ENCODE measurements at regions not wholly inside any gene's neighbourhood (a gene's known extent, or its start where the extent isn't known, plus 50 kb on each side); places are given as distances from the start of the nearest gene placed in this dataset.
"Not testable (repeated sequence)": the region's sequence is repeated elsewhere in the genome, so short reads cannot be mapped to it uniquely, and the experiment has no call there.

GRCh38 chr4:30838331-30838730 lies 118.2 kb downstream of the PCDH7 start:
- DNase-seq: no peak

DNA sequence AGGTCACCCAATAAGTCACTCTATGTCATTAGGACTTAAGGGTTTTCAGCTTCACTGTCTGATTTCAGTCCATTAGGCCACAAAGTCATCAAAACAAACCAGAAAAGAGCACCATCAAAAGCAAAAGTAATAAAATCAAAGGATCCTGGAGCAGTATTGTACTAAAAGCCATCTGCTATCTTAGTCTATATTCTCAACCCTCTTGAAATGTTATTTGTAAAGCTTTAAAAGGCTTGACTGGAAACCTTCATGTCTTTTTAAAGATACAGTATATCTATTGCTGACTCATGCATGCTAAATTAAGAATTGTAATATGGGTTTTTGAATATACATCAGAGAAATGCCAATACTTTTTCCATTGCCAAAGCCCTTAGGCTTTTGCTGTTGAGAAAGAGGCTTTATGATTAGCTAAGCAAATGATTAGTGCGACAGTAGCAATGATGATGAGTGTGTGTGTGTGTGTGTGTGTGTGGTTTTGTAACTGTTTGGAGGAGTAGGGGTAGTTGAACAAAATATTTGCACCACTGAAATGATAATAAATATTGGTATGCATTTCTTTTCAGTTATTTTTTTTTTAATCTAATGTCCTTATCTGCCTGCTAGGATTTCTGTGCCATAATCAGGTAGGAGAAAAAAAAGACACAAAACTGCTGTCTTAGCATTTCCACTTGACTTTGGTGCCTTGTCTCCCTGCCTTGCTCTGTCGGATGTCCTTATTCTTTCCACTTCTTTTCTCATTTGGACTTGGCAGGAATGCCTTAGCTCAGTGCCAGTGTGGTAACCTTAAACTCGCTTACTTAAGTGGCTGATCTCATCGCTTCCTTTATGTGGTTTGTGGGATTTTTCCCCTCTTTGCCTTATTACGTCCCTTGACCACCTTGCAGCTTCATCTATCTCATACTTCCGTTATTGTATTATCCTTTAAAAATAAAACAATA lies 119.7 kb downstream of the PCDH7 start:
- DNase-seq: no peak

- DNase-seq: no peak
These were observed 120.4 kb downstream of the PCDH7 start for GRCh38 chr4:30840571-30840970.

DNA sequence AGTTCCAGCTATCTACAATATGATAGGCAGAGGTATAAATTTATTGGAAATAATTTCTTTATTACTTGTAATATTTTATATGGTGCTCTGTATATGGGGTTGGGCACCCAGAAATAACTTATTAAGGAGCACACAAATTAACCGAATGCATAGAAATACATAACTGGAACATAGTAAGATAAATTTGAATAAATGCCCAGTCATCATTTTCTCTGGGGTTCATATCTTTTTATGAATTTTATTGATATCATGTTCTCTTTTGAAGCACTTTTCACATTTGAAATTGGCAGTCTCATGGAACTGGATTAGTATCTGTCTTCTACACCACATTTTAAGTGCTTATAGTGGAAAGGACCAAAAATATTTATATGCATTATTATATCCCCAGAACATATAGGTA lies 122.0 kb downstream of the PCDH7 start:
- DNase-seq: no peak

GRCh38 chr4:30842689-30843088 lies 122.5 kb downstream of the PCDH7 start:
- DNase-seq: no peak

GRCh38 chr4:30844861-30845582 lies 124.9 kb downstream of the PCDH7 start:
- no peak for DNase-seq

DNA sequence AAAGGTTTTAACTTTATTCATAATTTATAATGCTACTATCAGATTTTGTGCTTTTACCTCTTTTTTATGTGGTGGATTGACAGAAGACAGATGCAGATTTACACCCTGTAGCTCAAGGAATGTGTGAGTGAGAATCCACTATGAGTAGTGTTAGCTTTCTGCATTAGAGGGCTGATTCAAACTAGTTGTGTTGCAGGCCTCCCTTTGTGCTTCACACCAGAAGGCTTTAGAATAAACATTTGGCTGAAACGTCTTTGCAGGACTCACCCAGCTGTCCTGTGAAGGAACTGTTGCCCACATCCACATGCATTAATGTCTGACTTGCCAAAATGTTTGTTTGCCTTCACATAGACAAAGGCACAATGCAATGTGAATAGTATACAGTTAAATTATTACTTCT lies 127.0 kb downstream of the PCDH7 start:
- no peak for DNase-seq

DNA sequence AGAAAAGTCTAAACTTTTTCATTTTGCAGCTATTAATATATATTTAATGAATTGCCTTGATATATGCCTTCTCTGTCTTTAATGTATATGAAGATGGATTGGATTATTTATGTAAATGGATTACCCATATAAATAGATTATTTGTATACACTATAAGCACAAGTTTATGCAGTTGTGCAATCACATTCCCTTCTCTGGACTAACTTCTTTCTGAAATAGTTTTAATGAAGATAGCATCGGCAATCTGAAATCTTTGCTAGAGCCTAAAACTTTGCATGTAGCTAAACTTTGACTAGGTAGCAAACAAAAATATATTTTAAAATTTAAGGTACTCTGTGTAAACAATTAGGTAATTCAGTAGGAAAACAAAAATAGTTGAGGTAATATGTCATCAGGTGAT lies 127.8 kb downstream of the PCDH7 start:
- DNase-seq: no peak

DNA sequence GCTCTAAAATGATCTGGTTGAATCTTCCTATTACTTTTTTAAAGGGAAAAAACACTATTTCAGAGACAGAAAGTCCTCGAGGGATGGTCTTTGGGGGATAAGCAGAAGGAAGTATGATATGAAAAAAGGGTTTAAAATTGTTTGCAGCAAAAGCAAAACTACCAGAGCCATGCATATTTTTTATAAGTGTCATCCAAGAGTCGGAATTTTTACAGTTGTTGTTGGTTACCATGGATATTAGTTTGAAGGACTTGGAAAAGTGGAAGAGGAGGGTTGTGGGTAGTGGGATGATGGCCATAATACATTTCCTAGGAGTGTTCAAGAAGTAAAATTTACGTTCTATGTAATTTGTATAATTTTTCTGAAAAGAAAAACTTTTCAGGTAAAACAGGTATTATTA lies 134.4 kb downstream of the PCDH7 start:
- DNase-seq: no peak

GRCh38 chr4:30855232-30855631 lies 135.1 kb downstream of the PCDH7 start:
- no peak for DNase-seq

DNA sequence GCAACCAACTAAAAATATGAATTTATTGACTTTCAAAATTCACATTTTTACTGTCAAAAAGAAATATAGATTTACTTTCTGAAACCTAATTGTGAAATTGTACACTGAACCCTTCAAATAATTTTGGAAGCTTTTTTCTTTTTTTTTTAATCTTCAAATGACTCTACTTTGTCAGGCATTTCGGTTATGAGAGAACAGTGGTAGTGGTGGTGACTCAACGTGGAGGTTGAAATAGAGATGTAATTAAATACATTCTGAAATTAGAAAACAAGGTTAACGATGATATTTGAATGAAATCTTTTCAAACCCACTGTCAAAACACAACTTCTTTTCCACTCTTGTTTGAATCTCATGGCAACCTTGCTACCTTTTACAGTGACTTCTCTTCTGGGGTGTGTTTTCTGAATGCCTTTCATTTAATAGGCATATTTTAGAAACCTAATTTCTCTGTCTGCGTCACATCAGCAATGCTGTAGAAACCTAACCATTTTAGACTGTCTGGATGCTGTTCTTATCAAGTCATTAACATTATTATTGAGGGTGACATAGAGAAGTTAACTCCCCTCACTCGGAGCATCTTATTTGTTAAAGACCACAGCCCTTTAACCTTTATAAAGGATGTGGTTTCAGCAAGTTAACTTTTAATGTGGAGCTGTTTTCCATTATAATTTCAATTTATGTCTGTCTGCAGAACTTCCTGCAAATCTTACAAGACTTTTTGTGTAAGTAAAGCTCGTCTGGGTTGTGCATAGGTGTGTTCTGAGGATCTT lies 136.8 kb downstream of the PCDH7 start:
- no peak for DNase-seq

DNA sequence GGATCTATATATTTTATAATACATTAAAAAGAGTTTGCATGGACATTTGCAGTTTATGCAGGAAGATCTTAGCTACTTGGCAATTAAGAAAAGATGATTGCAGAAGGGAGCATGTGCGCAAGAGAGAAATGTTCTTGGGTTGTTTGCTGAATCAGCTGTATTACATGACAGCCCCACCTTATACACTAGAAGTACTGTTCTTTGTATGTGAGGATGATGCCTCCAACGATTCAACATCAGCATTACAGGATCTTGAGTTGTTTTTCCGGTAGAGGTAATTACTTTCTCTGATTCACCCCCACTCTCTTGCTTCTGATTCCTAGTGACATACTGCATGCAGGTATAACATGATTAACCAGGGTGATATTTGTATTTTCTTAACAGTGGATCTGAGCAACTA lies 140.8 kb downstream of the PCDH7 start:
- DNase-seq: no peak

DNA sequence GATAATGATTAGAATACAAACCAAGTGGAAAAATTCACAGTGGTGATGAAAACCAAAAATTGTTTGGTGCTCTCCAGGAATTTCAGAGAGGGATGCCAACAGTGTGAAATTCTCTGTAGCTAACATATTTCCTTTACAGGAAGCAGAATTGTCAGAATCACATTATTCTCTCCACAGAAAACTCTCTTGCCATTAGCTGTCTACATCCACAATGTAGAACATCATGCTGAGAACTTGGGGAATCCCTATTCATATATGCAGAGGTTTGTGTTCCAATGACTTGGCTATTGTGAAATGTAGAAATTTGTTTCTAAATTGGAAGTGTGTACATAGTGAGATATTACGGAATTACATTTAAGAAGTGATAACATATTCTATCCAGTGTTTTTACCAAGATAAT lies 142.0 kb downstream of the PCDH7 start:
- no peak for DNase-seq

- no peak for DNase-seq
These were observed 142.9 kb downstream of the PCDH7 start for GRCh38 chr4:30863021-30863420.

- DNase-seq: no peak
These were observed 145.5 kb downstream of the PCDH7 start for GRCh38 chr4:30865691-30866090.

- no peak for DNase-seq
These were observed 146.2 kb downstream of the PCDH7 start for GRCh38 chr4:30866346-30866745.

DNA sequence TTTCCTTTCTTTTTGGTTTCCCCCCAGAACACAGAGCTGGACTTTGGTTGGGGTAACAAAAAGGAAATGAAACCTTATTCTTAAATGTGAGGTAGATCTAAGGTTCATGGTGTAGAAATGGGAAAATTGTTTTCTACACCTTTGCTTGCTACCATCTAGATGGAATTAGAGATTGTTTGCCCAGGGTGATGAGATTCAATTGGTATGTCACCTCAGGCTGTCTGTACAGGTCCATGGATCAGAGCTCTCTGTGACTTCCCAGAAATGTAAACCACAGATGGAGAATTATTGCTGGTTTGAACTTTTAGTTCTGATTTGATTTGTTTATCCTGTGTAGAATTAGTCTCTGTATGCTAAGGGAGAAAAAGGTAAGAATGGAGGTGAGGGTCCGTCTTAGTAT lies 146.7 kb downstream of the PCDH7 start:
- DNase-seq: no peak

GRCh38 chr4:30867427-30867826 lies 147.3 kb downstream of the PCDH7 start:
- no peak for DNase-seq

GRCh38 chr4:30868111-30868895 lies 148.1 kb downstream of the PCDH7 start:
- no peak for DNase-seq

- DNase-seq: not testable (repeated sequence)
These were observed 149.2 kb downstream of the PCDH7 start for GRCh38 chr4:30869387-30869786.

- DNase-seq: no peak
These were observed 150.3 kb downstream of the PCDH7 start for GRCh38 chr4:30870513-30870912.

DNA sequence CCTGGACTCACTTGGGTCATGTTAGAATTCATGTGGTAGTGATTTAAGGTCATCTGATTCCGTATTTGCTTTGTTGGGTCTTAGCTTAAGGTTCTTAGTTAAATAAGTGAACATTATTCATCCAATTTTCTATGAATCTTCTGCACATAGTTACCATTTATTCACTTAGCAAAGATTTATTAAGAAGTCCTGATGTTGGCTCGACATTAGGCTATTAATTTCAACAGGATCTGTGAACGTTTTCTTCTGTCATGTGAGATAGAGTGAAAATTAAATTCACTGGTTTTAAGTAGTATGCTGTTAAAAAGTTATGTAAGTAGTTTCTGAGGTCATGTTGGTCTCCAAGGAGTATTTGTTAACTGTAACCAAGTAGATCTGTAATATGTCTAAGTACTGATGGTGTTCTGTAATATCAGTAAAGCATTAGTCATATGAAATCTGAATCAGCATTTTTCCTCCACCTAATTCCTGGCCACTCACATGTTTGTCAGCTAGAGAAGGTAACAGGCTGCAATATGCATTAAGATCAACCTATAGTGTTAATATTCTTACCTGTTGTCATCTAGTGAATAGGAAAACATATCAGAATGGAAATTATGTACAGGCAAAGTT lies 155.6 kb downstream of the PCDH7 start:
- DNase-seq: no peak
